ENCODE measurements at regions not wholly inside any gene's neighbourhood (a gene's known extent, or its start where the extent isn't known, plus 50 kb on each side); places are given as distances from the start of the nearest gene placed in this dataset.

DNA sequence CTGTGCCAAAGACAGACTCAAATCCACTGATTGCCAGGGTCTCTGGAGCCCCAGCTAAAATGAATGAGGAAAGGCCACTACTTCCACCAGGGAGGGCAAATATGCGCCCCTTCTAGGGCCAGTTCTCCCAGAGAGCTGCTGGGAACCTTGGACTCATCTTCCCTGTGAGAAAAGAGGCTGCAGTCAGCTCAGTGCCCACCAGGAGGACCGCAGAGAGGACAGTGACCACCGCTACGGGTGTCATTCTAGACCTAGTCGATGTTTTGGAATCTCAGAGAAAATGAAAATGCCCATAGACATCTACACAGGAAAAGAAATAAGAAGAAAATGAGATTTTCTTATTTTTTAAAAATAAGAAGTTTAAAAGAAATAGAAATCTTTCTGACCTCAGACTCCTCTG, 235.1 kb downstream of the UQCRFS1 start:
- H3K4me3 ChIP-seq, result no peak overlapping the region
- TF ChIP-seq, protein P1, sequence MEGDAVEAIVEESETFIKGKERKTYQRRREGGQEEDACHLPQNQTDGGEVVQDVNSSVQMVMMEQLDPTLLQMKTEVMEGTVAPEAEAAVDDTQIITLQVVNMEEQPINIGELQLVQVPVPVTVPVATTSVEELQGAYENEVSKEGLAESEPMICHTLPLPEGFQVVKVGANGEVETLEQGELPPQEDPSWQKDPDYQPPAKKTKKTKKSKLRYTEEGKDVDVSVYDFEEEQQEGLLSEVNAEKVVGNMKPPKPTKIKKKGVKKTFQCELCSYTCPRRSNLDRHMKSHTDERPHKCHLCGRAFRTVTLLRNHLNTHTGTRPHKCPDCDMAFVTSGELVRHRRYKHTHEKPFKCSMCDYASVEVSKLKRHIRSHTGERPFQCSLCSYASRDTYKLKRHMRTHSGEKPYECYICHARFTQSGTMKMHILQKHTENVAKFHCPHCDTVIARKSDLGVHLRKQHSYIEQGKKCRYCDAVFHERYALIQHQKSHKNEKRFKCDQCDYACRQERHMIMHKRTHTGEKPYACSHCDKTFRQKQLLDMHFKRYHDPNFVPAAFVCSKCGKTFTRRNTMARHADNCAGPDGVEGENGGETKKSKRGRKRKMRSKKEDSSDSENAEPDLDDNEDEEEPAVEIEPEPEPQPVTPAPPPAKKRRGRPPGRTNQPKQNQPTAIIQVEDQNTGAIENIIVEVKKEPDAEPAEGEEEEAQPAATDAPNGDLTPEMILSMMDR (IDR thresholded peaks at IDR 0.05), result no peak
- no peaks in the 10 kb centered on the region for H3K36me3 ChIP-seq
- H3K27ac ChIP-seq, result no peak overlapping the region
- intact Hi-C loops (cut with DNase I), result no loop called here
- 74 to 78% methylated on average over 5 of the region's 5 CpGs for WGBS, 2 donors
- H3K9me3 ChIP-seq, result no peaks in the 10 kb centered on the region
- DNase-seq (no peak), ATAC-seq (no peak)
- H3K4me1 ChIP-seq, result no peaks in the 10 kb centered on the region
- peaks cover 0 to 7% (median 0%) of the 10 kb centered on the region in 7 donors for H3K27me3 ChIP-seq

DNA sequence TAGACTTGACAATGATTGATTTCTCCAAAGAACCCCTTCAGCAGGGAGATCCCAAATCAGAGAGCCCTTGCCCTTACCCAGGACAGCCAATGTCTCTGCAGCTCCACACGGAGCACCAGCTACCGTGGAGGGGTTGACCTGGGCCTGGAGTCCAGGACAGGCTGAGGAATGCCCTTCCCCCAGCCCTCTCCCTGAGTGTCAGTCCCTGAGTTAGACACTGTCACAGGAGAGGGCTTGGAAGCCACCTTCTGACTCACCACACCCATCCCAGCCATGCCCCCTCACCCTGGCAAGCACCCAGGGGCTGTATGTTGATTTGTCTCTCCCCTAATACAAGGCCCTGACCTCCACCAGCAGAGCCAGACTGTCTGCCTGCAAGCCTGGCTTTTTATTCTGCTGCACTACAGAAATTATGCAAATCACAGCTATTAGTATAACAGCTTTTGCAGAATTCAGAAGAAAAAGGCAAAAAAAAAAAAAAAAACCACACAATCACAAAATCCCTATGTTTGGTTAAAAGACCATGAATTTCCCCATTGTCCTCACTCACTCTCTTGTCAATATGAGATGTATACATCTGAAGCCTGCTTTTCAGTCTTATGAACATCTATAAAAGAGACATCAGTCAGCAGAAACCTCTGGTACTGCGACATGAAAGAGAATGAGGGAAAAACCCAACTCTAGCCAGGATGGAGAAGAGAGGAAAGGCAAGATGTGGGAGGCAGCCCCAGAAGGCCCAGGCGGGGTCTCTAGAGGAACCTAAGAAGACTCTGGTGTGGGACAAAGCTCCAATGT, 240.7 kb downstream of the UQCRFS1 start:
- Histone ChIP-seq H3K9me3 (no peaks in the 10 kb centered on the region), H3K27me3 (no peaks in the 10 kb centered on the region), H3K4me3 (no peak overlapping the region), H3K36me3 (no peaks in the 10 kb centered on the region), H3K27ac (no peak overlapping the region), H3K4me1 (peaks cover 0 to 4% (median 0%) of the 10 kb centered on the region in 9 donors)
- DNase-seq (no peak), ATAC-seq (no peak)
- WGBS, 2 donors, result 62 to 78% methylated on average over 4 of the region's 4 CpGs
- TF ChIP-seq, protein P1 (IDR thresholded peaks at IDR 0.05), result no peak
- intact Hi-C loops (cut with DNase I), result no loop called here

DNA sequence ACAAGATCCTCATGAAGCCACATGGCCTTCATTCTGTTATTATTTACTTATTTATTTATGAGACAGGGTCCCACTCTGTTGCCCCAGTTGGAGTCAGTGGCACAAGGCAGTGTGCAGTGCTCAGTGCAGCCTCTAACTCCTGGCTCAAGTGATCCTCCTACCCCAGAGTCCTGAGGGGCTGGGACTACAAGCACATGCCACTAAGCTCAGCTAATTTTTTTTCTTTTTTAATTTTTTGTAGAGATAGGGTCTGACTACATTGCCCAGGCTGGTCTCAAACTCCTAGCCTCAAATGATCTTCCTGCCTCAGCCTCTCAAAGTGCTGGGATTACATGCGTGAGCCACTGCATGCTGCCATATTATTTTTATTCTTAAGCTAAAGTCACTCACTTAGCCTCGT, 241.4 kb downstream of the UQCRFS1 start:
- intact Hi-C loops (cut with DNase I), result no loop called here

DNA sequence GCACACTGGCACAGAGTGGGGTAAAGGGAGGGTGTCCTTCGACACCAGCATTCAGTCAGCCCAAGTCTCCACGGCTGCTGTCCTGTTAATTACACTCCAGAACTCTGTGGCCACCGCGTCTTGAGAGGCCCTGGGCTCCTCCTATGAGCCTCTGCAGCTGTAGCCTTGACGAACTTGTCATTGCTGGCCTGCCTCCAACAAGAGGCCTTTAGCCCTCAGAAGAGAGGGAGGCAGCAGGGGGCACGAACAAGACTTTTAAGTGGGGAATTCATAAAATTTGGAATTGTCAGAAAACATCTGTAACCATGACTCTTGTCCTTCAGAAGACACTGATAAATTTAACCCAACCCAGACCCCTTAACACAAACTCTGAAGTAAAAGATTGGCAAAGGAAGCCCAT, 241.9 kb downstream of the UQCRFS1 start:
- 50 to 52% methylated on average over 6 of the region's 6 CpGs for WGBS, 2 donors
- H3K27me3 ChIP-seq, result no peaks in the 10 kb centered on the region
- H3K4me1 ChIP-seq, result peaks cover 0 to 13% (median 0%) of the 10 kb centered on the region in 9 donors
- no peak overlapping the region for H3K4me3 ChIP-seq
- intact Hi-C loops (cut with DNase I), result no loop called here
- no peaks in the 10 kb centered on the region for H3K36me3 ChIP-seq
- ATAC-seq (no peak), DNase-seq (no peak)
- TF ChIP-seq, protein P1 (IDR thresholded peaks at IDR 0.05), result no peak
- H3K9me3 ChIP-seq, result no peaks in the 10 kb centered on the region
- H3K27ac ChIP-seq, result no peak overlapping the region

More for the DNA sequence above, 241.4 kb downstream of the UQCRFS1 start:
- Histone ChIP-seq H3K27ac (no peak overlapping the region), H3K4me1 (peaks cover 0 to 12% (median 0%) of the 10 kb centered on the region in 9 donors), H3K27me3 (no peaks in the 10 kb centered on the region), H3K36me3 (no peaks in the 10 kb centered on the region), H3K9me3 (no peaks in the 10 kb centered on the region), H3K4me3 (no peak overlapping the region)
- TF ChIP-seq, protein P1 (IDR thresholded peaks at IDR 0.05), result no peak
- DNase-seq (no peak), ATAC-seq (no peak)
- 87 to 93% methylated on average over 2 of the region's 2 CpGs for WGBS, 2 donors

All from heart right ventricle (tissue), 16 donors.